Effector CD4-positive, alpha-beta T cell (primary cell): ENCODE measurements at regions not wholly inside any gene's neighbourhood (a gene's known extent, or its start where the extent isn't known, plus 50 kb on each side); places are given as distances from the start of the nearest gene placed in this dataset.

ENCODE experiments used
- DNase-seq: peaks from one replicate; pipeline ENCODE4 v3.0.0-alpha.2; 2020

- DNase-seq: no peak
Observed at GRCh38 chr20:52619671-52620070, 352.5 kb upstream of the TSHZ2 start.

GRCh38 chr20:52619101-52619500 lies 353.1 kb upstream of the TSHZ2 start:
- DNase-seq: no peak

- DNase-seq: no peak
Observed at GRCh38 chr20:52616629-52617028, 355.5 kb upstream of the TSHZ2 start.

- DNase-seq: no peak
Observed at GRCh38 chr20:52614051-52614863, 357.9 kb upstream of the TSHZ2 start.

- DNase-seq: no peak
Observed at GRCh38 chr20:52612046-52612632, 360.0 kb upstream of the TSHZ2 start.

- no peak for DNase-seq
Observed at GRCh38 chr20:52610749-52611148, 361.4 kb upstream of the TSHZ2 start.

GRCh38 chr20:52601295-52601971 lies 370.7 kb upstream of the TSHZ2 start:
- no peak for DNase-seq

GRCh38 chr20:52596256-52596655 lies 375.9 kb upstream of the TSHZ2 start:
- DNase-seq: no peak

- no peak for DNase-seq
Observed at GRCh38 chr20:52595518-52595917, 376.6 kb upstream of the TSHZ2 start.

GRCh38 chr20:52593654-52594053 lies 378.5 kb upstream of the TSHZ2 start:
- DNase-seq: no peak

- no peak for DNase-seq
Observed at GRCh38 chr20:52592567-52592966, 379.6 kb upstream of the TSHZ2 start.

GRCh38 chr20:52590100-52590499 lies 382.1 kb upstream of the TSHZ2 start:
- DNase-seq: no peak

GRCh38 chr20:52589251-52589812 lies 382.8 kb upstream of the TSHZ2 start:
- DNase-seq: no peak

GRCh38 chr20:52586660-52587059 lies 385.5 kb upstream of the TSHZ2 start:
- no peak for DNase-seq

- DNase-seq: no peak
Observed at GRCh38 chr20:52585333-52585732, 386.8 kb upstream of the TSHZ2 start.

- DNase-seq: no peak
Observed at GRCh38 chr20:52578559-52578958, 387.0 kb upstream of the ZFP64 start.

GRCh38 chr20:52577696-52578095 lies 386.1 kb upstream of the ZFP64 start:
- DNase-seq: no peak

- DNase-seq: no peak
Observed at GRCh38 chr20:52572687-52573086, 381.1 kb upstream of the ZFP64 start.

GRCh38 chr20:52569201-52569600 lies 377.6 kb upstream of the ZFP64 start:
- DNase-seq: no peak

- no peak for DNase-seq
Observed at GRCh38 chr20:52565614-52566013, 374.0 kb upstream of the ZFP64 start.

- no peak for DNase-seq
Observed at GRCh38 chr20:52564594-52564993, 373.0 kb upstream of the ZFP64 start.

- DNase-seq: no peak
Observed at GRCh38 chr20:52552181-52552872, 360.7 kb upstream of the ZFP64 start.

- no peak for DNase-seq
Observed at GRCh38 chr20:52542131-52542530, 350.6 kb upstream of the ZFP64 start.
